Natural killer cell treated with Interleukin-12 subunit alpha and Interleukin-12 subunit beta and Interleukin-15 and Interleukin-18, amount 100 ng/mL, for 72 hours (primary cell): ENCODE measurements at regions not wholly inside any gene's neighbourhood (a gene's known extent, or its start where the extent isn't known, plus 50 kb on each side); places are given as distances from the start of the nearest gene placed in this dataset.

Experiments used
- ATAC-seq, 2 donors: fragments of 150-1000 bp; cut with Tn5 transposase in 1 of 2; sonication (Bioruptor Pico), chemical (Tn5 transposase) in 1 of 2; 2 replicates each; pipeline ENCODE4 v1.10.0; 2021
- DNase-seq: peaks from one replicate; pipeline ENCODE4 v3.0.0; 2022; ENCODE audit warnings: low spot score
- H3K27ac Mint-ChIP-seq, 2 donors: 1 replicate in 1 of 2; 2 replicates in 1 of 2; pipeline ENCODE4 v1.8.0; 2022; ENCODE audit warnings: mixed read lengths in 2 of 2, mild to moderate bottlenecking in 1 of 2, moderate library complexity in 1 of 2
- H3K27me3 Mint-ChIP-seq, 2 donors: 1 replicate in 1 of 2; 2 replicates in 1 of 2; pipeline ENCODE4 v1.8.0; 2022; ENCODE audit warnings: mixed read lengths in 2 of 2
- H3K36me3 Mint-ChIP-seq: one replicate; pipeline ENCODE4 v1.8.0; 2022; ENCODE audit warnings: mixed read lengths
- H3K4me1 Mint-ChIP-seq, 2 donors: 1 replicate in 1 of 2; 2 replicates in 1 of 2; pipeline ENCODE4 v1.8.0; 2022; ENCODE audit warnings: low read depth in 2 of 2, mixed read lengths in 2 of 2, mild to moderate bottlenecking in 1 of 2
- H3K4me3 Mint-ChIP-seq: one replicate; pipeline ENCODE4 v1.8.0; 2022; ENCODE audit warnings: mixed read lengths
- H3K9me3 Mint-ChIP-seq: 2 replicates; pipeline ENCODE4 v1.8.0; 2022; ENCODE audit warnings: mixed read lengths

DNA sequence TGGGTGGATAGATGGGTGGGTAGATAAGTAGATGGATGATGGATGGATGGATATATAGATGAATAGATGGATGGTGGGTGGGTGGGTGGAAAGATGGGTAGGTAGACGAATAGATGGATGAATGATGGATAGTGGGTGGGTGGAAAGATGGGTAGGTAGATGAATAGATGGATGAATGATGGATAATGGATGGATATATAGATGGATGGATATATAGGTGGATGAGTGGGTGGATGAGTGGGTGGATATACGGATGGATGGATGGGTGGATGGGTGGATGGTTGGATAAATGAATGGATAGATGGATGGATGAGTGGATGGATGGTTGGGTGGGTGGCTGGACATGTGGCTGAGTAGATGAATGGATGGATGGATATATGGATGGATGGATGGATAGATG is 53.1 kb upstream of the THY1 start:
- no peak for ATAC-seq
- Mint-ChIP-seq H3K36me3 (no peaks in the 10 kb centered on the region), H3K27me3 (peaks cover 36 to 45% of the 10 kb centered on the region in 2 donors), H3K4me1 (peaks cover 0 to 6% of the 10 kb centered on the region in 2 donors), H3K27ac (no peak overlapping the region), H3K9me3 (no peaks in the 10 kb centered on the region), H3K4me3 (no peak overlapping the region)
- no peak for DNase-seq

DNA sequence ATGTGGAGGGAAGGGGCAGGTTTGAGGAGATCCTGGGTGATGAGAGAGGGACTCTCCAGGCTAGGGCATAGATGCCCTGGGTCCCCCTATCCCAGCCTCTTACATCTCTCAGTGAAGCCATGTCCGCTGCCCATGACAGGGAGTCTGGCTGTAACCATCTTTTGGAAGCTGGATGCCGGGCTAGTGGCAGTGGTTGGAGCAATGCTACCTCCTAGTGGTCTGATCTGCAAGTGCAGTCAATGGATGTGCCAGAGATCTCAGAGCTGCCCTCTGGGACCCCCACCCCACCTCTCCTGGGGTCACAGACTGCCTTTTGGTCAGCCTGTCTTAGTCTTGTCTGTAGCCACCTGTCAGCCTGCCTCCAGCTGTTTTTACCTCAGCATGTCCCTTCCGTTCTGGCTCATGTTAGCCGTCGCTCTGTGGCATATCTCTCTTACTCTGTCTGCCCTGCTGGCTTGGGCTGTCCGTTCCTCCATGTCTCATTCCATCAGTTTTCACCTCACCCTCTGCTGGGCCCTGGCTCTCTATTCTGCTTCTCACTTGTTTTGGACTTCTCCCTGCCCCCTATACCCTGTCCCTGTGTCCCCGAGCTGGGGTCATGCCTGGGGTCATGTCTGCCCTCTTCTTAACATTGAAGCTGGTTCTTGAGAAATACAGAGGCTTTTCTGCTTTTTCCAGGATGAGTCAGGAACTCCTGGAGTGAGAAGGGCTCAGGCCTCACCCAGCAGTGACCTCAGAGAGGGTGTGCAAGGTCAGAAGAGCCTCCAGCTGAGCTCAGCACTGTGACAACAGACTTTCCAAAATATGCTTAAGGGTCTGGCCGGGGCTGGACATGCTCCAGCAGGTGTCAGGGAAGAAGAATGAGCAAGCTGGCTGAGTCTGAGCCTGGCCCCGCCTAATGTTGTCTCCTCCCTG is 52.0 kb upstream of the THY1 start:
- ATAC-seq, result peak; percentile 51 to 73
- H3K4me3 Mint-ChIP-seq, result no peak overlapping the region
- no peak for DNase-seq
- H3K36me3 Mint-ChIP-seq, result no peaks in the 10 kb centered on the region
- no peak overlapping the region for H3K27ac Mint-ChIP-seq
- no peaks in the 10 kb centered on the region for H3K9me3 Mint-ChIP-seq
- peaks cover 31 to 39% of the 10 kb centered on the region in 2 donors for H3K27me3 Mint-ChIP-seq
- peaks cover 0 to 4% of the 10 kb centered on the region in 2 donors for H3K4me1 Mint-ChIP-seq

DNA sequence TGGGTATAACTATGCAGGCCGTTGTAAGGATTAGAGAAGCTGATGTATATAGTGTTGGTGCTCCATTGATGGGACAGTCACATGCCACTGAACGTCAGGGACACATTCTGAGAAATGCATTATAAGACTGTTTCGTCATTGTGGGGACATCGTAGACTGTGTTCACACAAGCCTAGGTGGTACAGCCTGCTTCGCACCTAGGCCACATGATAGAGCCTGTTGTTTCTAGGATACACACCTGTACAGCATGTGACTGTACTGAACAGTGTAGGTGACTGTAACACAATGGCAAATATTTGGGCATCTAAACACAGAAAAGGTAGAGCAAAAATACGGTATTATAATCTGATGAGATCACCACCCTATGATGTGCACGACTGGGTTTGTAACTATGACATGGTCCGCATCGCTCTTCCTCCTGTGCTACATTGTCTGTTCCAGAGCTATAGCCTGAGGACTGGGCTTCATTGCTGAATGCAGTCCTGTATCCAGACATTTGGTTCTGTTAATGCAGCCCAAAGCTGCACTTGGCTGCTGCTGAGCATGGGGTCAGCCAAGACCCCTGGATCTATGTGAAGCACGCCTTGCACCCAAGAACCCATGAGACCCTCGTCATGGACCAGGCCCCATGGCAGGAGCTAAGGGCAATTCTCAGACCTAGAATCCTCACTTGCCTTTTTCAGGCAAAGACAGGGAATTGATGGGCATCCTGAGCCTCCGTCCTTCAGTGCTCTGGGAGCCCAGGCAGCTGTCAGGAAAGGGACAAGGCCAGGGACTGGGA is 51.1 kb upstream of the THY1 start:
- H3K4me3 Mint-ChIP-seq, result no peak overlapping the region
- no peaks in the 10 kb centered on the region for H3K36me3 Mint-ChIP-seq
- no peaks in the 10 kb centered on the region for H3K9me3 Mint-ChIP-seq
- H3K27ac Mint-ChIP-seq, result no peak overlapping the region
- H3K4me1 Mint-ChIP-seq, result peaks cover 0 to 2% of the 10 kb centered on the region in 2 donors
- DNase-seq (no peak), ATAC-seq (no peak)
- peaks cover 25 to 30% of the 10 kb centered on the region in 2 donors for H3K27me3 Mint-ChIP-seq

DNA sequence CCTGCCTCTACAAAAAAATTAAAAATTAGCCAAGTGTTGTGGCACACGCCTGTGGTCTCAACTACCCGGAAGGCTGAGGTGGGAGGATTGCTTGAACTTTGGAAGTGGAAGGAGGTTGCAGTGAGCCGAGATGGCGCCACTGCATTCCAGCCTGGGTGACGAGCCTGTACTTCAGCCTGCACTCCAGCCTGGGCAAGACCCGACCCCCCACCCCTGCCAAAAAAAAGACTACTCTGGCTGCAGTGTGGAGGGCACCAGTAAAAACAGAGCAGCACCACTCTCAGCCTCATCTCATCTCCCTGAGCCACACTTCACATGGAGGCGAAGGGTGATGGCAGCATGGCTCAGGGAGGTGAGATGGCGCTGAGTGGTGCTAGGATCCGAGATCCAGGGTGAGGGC is 50.3 kb upstream of the THY1 start:
- DNase-seq (no peak), ATAC-seq (no peak)
- Mint-ChIP-seq H3K4me3 (no peak overlapping the region), H3K9me3 (no peaks in the 10 kb centered on the region), H3K27me3 (peaks cover 21 to 28% of the 10 kb centered on the region in 2 donors), H3K36me3 (no peaks in the 10 kb centered on the region), H3K4me1 (no peaks in the 10 kb centered on the region), H3K27ac (no peak overlapping the region)

DNA sequence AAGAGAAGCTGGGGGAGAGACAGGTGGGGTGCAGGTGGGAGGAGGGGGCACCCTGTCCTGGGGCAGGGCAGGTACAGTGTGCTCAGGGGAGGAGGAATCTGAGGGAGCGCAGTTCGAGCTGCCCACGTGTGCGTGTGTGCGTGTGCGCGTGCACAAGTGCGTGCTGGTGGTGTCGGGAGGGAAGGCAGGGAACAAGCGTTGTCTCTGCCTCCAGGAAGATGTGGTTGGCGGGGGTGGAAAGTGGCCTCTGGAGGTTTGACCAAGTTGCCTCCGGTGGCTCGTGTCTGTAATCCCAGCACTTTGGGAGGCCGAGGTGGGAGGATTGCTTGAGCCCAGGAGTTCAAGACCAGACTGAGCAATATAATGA is 49.9 kb upstream of the THY1 start:
- H3K9me3 Mint-ChIP-seq, result no peaks in the 10 kb centered on the region
- ATAC-seq (no peak), DNase-seq (no peak)
- peaks cover 25 to 31% of the 10 kb centered on the region in 2 donors for H3K27me3 Mint-ChIP-seq
- no peaks in the 10 kb centered on the region for H3K4me1 Mint-ChIP-seq
- no peak overlapping the region for H3K27ac Mint-ChIP-seq
- peaks cover 3% of the 10 kb centered on the region for H3K36me3 Mint-ChIP-seq
- no peak overlapping the region for H3K4me3 Mint-ChIP-seq
